ENCODE measurements at regions not wholly inside any gene's neighbourhood (a gene's known extent, or its start where the extent isn't known, plus 50 kb on each side); places are given as distances from the start of the nearest gene placed in this dataset.

- Mint-ChIP-seq H3K4me1 (ENCODE audit: low read depth) (peaks cover 12% of the 10 kb centered on the region), H3K9me3 (no peaks in the 10 kb centered on the region), H3K4me3 (no peak overlapping the region), H3K27me3 (ENCODE audit: low read depth) (peaks cover 1% of the 10 kb centered on the region), H3K36me3 (ENCODE audit: low read depth) (no peaks in the 10 kb centered on the region), H3K27ac (no peak overlapping the region)
- CTCF ChIA-PET, result no interaction called here
- intact Hi-C loops (cut with micrococcal nuclease), result loop anchor here (10.0 kb wide), 1 partner anchor 319 kb away; no protein-coding TSS in a partner anchor
- DNase-seq, result no peak
Observed at GRCh38 chrX:30975467-30975866, 86.4 kb upstream of the TAB3 start.

- H3K4me1 Mint-ChIP-seq (ENCODE audit: low read depth), result peaks cover 12% of the 10 kb centered on the region
Observed at GRCh38 chrX:30973784-30974427, 84.9 kb upstream of the TAB3 start.

GRCh38 chrX:30971774-30972603 lies 82.9 kb upstream of the TAB3 start:
- Mint-ChIP-seq H3K27ac (no peak overlapping the region), H3K4me1 (ENCODE audit: low read depth) (peaks cover 12% of the 10 kb centered on the region), H3K36me3 (ENCODE audit: low read depth) (no peaks in the 10 kb centered on the region), H3K9me3 (no peaks in the 10 kb centered on the region), H3K4me3 (peak overlapping the region; percentile 56), H3K27me3 (ENCODE audit: low read depth) (no peaks in the 10 kb centered on the region)
- peak; percentile 23 for DNase-seq
- CTCF ChIA-PET, result interaction anchor here (0.6 to 1.2 kb wide), 5 partner anchors 9 to 399 kb away, joined by 3 to 4 read pairs (median 3); no protein-coding TSS in a partner anchor
- intact Hi-C loops (cut with micrococcal nuclease), result loop anchor here (1.0 to 10.0 kb wide), 5 partner anchors 235 to 686 kb away; no protein-coding TSS in a partner anchor

More at GRCh38 chrX:30973784-30974427, 84.9 kb upstream of the TAB3 start:
- CTCF ChIA-PET, result interaction anchor here (1.2 kb wide), 1 partner anchor 64 kb away, joined by 3 read pairs; no protein-coding TSS in a partner anchor
- no peaks in the 10 kb centered on the region for H3K36me3 Mint-ChIP-seq (ENCODE audit: low read depth)
- no peaks in the 10 kb centered on the region for H3K9me3 Mint-ChIP-seq
- no peak for DNase-seq
- H3K27ac Mint-ChIP-seq, result no peak overlapping the region
- H3K4me3 Mint-ChIP-seq, result no peak overlapping the region
- H3K27me3 Mint-ChIP-seq (ENCODE audit: low read depth), result peaks cover 1% of the 10 kb centered on the region
- intact Hi-C loops (cut with micrococcal nuclease), result loop anchor here (5.0 to 10.0 kb wide), 2 partner anchors 237 to 321 kb away; no protein-coding TSS in a partner anchor

- H3K36me3 Mint-ChIP-seq (ENCODE audit: low read depth), result no peaks in the 10 kb centered on the region
- no peak overlapping the region for H3K4me3 Mint-ChIP-seq
- H3K4me1 Mint-ChIP-seq (ENCODE audit: low read depth), result peaks cover 4% of the 10 kb centered on the region
- no peaks in the 10 kb centered on the region for H3K27me3 Mint-ChIP-seq (ENCODE audit: low read depth)
- no peak overlapping the region for H3K27ac Mint-ChIP-seq
- intact Hi-C loops (cut with micrococcal nuclease), result no loop called here
- no peaks in the 10 kb centered on the region for H3K9me3 Mint-ChIP-seq
- no peak for DNase-seq
- CTCF ChIA-PET, result no interaction called here
Observed at GRCh38 chrX:30967516-30967915, 78.5 kb upstream of the TAB3 start.

- H3K27ac Mint-ChIP-seq, result no peak overlapping the region
- DNase-seq, result no peak
- intact Hi-C loops (cut with micrococcal nuclease), result no loop called here
- no peak overlapping the region for H3K4me3 Mint-ChIP-seq
- CTCF ChIA-PET, result no interaction called here
- H3K36me3 Mint-ChIP-seq (ENCODE audit: low read depth), result no peaks in the 10 kb centered on the region
- no peaks in the 10 kb centered on the region for H3K27me3 Mint-ChIP-seq (ENCODE audit: low read depth)
- no peaks in the 10 kb centered on the region for H3K9me3 Mint-ChIP-seq
- no peaks in the 10 kb centered on the region for H3K4me1 Mint-ChIP-seq (ENCODE audit: low read depth)
Observed at GRCh38 chrX:30965767-30966166, 76.7 kb upstream of the TAB3 start.

GRCh38 chrX:30961387-30962174 lies 72.5 kb upstream of the TAB3 start:
- H3K27me3 Mint-ChIP-seq (ENCODE audit: low read depth), result no peaks in the 10 kb centered on the region
- H3K4me1 Mint-ChIP-seq (ENCODE audit: low read depth), result no peaks in the 10 kb centered on the region
- H3K36me3 Mint-ChIP-seq (ENCODE audit: low read depth), result no peaks in the 10 kb centered on the region
- CTCF ChIA-PET, result no interaction called here
- no peak overlapping the region for H3K27ac Mint-ChIP-seq
- no peak overlapping the region for H3K4me3 Mint-ChIP-seq
- DNase-seq, result no peak
- intact Hi-C loops (cut with micrococcal nuclease), result no loop called here
- no peaks in the 10 kb centered on the region for H3K9me3 Mint-ChIP-seq

GRCh38 chrX:30957753-30958152 lies 68.7 kb upstream of the TAB3 start:
- Mint-ChIP-seq H3K27me3 (ENCODE audit: low read depth) (no peaks in the 10 kb centered on the region), H3K36me3 (ENCODE audit: low read depth) (no peaks in the 10 kb centered on the region), H3K4me3 (no peak overlapping the region), H3K9me3 (no peaks in the 10 kb centered on the region), H3K4me1 (ENCODE audit: low read depth) (no peaks in the 10 kb centered on the region), H3K27ac (no peak overlapping the region)
- DNase-seq, result no peak
- intact Hi-C loops (cut with micrococcal nuclease), result no loop called here
- CTCF ChIA-PET, result no interaction called here

GRCh38 chrX:30955687-30956086 lies 66.6 kb upstream of the TAB3 start:
- no peaks in the 10 kb centered on the region for H3K9me3 Mint-ChIP-seq
- DNase-seq, result no peak
- intact Hi-C loops (cut with micrococcal nuclease), result no loop called here
- H3K27ac Mint-ChIP-seq, result no peak overlapping the region
- CTCF ChIA-PET, result no interaction called here
- no peaks in the 10 kb centered on the region for H3K36me3 Mint-ChIP-seq (ENCODE audit: low read depth)
- no peaks in the 10 kb centered on the region for H3K4me1 Mint-ChIP-seq (ENCODE audit: low read depth)
- H3K27me3 Mint-ChIP-seq (ENCODE audit: low read depth), result no peaks in the 10 kb centered on the region
- H3K4me3 Mint-ChIP-seq, result no peak overlapping the region

- H3K4me3 Mint-ChIP-seq, result no peak overlapping the region
- H3K36me3 Mint-ChIP-seq (ENCODE audit: low read depth), result no peaks in the 10 kb centered on the region
- no peaks in the 10 kb centered on the region for H3K4me1 Mint-ChIP-seq (ENCODE audit: low read depth)
- intact Hi-C loops (cut with micrococcal nuclease), result no loop called here
- H3K27me3 Mint-ChIP-seq (ENCODE audit: low read depth), result no peaks in the 10 kb centered on the region
- CTCF ChIA-PET, result interaction anchor here (0.5 kb wide), 1 partner anchor 10 kb away, joined by 3 read pairs; no protein-coding TSS in a partner anchor
- H3K27ac Mint-ChIP-seq, result no peak overlapping the region
- no peak for DNase-seq
- H3K9me3 Mint-ChIP-seq, result no peaks in the 10 kb centered on the region
Observed at GRCh38 chrX:30951003-30951402, 61.9 kb upstream of the TAB3 start.

GRCh38 chrX:30950391-30950790 lies 61.3 kb upstream of the TAB3 start:
- no peak overlapping the region for H3K27ac Mint-ChIP-seq
- H3K36me3 Mint-ChIP-seq (ENCODE audit: low read depth), result no peaks in the 10 kb centered on the region
- DNase-seq, result no peak
- intact Hi-C loops (cut with micrococcal nuclease), result no loop called here
- CTCF ChIA-PET, result no interaction called here
- no peaks in the 10 kb centered on the region for H3K9me3 Mint-ChIP-seq
- no peaks in the 10 kb centered on the region for H3K4me1 Mint-ChIP-seq (ENCODE audit: low read depth)
- H3K27me3 Mint-ChIP-seq (ENCODE audit: low read depth), result no peaks in the 10 kb centered on the region
- H3K4me3 Mint-ChIP-seq, result no peak overlapping the region

- Mint-ChIP-seq H3K27me3 (ENCODE audit: low read depth) (no peaks in the 10 kb centered on the region), H3K4me3 (no peak overlapping the region), H3K36me3 (ENCODE audit: low read depth) (no peaks in the 10 kb centered on the region), H3K9me3 (no peaks in the 10 kb centered on the region), H3K27ac (no peak overlapping the region), H3K4me1 (ENCODE audit: low read depth) (no peaks in the 10 kb centered on the region)
- intact Hi-C loops (cut with micrococcal nuclease), result no loop called here
- DNase-seq, result no peak
- CTCF ChIA-PET, result no interaction called here
Observed at GRCh38 chrX:30949554-30949953, 60.5 kb upstream of the TAB3 start.

GRCh38 chrX:30948626-30949025 lies 59.6 kb upstream of the TAB3 start:
- Mint-ChIP-seq H3K9me3 (no peaks in the 10 kb centered on the region), H3K4me1 (ENCODE audit: low read depth) (no peaks in the 10 kb centered on the region), H3K27ac (no peak overlapping the region), H3K27me3 (ENCODE audit: low read depth) (peaks cover 3% of the 10 kb centered on the region), H3K36me3 (ENCODE audit: low read depth) (no peaks in the 10 kb centered on the region), H3K4me3 (no peak overlapping the region)
- intact Hi-C loops (cut with micrococcal nuclease), result no loop called here
- no peak for DNase-seq
- CTCF ChIA-PET, result interaction anchor here (0.6 kb wide), 1 partner anchor 90 kb away, joined by 3 read pairs; no protein-coding TSS in a partner anchor
